ENCODE measurements at regions not wholly inside any gene's neighbourhood (a gene's known extent, or its start where the extent isn't known, plus 50 kb on each side); places are given as distances from the start of the nearest gene placed in this dataset.

- TF ChIP-seq CTCF (IDR thresholded peaks at IDR 0.05) = no peak
- TF ChIP-seq EZH2 (IDR thresholded peaks at IDR 0.05; ENCODE audit: borderline replicate concordance, insufficient read depth, low read depth, low read length, poor library complexity, severe bottlenecking) = no peak
These were observed 214.0 kb downstream of the KLF13 start for GRCh38 chr15:31540633-31541032.

Data from B cell (primary cell).